Thymus (tissue), 11 donors: ENCODE measurements at regions not wholly inside any gene's neighbourhood (a gene's known extent, or its start where the extent isn't known, plus 50 kb on each side); places are given as distances from the start of the nearest gene placed in this dataset.

Experiments used
- DNase-seq, 9 donors: peaks; one replicate each; pipeline ENCODE4 v3.0.0-alpha.2; 2013; ENCODE audit warnings: low spot score in 9 of 9, low read depth in 6 of 9, missing footprints in 1 of 9
- H3K27ac ChIP-seq, 2 donors: one replicate each; pipeline ENCODE4 v1.5.1; 2013; ENCODE audit warnings: control low read depth in 1 of 2, low read depth in 1 of 2, low read length in 1 of 2, mild to moderate bottlenecking in 1 of 2, moderate library complexity in 1 of 2
- H3K27me3 ChIP-seq, 2 donors: one replicate each; pipeline ENCODE4 v1.5.1; 2013; ENCODE audit warnings: low read length in 1 of 2; ENCODE audit not compliant: control insufficient read depth in 2 of 2, insufficient read depth in 1 of 2
- H3K36me3 ChIP-seq, 2 donors: one replicate each; pipeline ENCODE4 v1.5.1; 2013; ENCODE audit warnings: low read length in 1 of 2, mild to moderate bottlenecking in 1 of 2, moderate library complexity in 1 of 2; ENCODE audit not compliant: control insufficient read depth in 2 of 2, insufficient read depth in 2 of 2
- H3K4me1 ChIP-seq, 2 donors: one replicate each; pipeline ENCODE4 v1.5.1; 2013; ENCODE audit warnings: low read length in 2 of 2; ENCODE audit not compliant: control insufficient read depth in 2 of 2, insufficient read depth in 2 of 2
- H3K4me3 ChIP-seq, 2 donors: one replicate each; pipeline ENCODE4 v1.5.1; 2013; ENCODE audit warnings: low read length in 2 of 2, control low read depth in 1 of 2, mild to moderate bottlenecking in 1 of 2
- H3K9me3 ChIP-seq, 2 donors: one replicate each; pipeline ENCODE4 v1.5.1; 2013; ENCODE audit warnings: low read length in 1 of 2, mild to moderate bottlenecking in 1 of 2; ENCODE audit not compliant: control insufficient read depth in 2 of 2, insufficient read depth in 1 of 2
- WGBS: extraction: QIAGEN DNeasy Blood & Tissue Kit; methylation state at CpG from one replicate; pipeline ENCODE4 v1.1.7; 2013; 5-methylcytosine and 5-hydroxymethylcytosine counted together
- donor health status: healthy.

DNA sequence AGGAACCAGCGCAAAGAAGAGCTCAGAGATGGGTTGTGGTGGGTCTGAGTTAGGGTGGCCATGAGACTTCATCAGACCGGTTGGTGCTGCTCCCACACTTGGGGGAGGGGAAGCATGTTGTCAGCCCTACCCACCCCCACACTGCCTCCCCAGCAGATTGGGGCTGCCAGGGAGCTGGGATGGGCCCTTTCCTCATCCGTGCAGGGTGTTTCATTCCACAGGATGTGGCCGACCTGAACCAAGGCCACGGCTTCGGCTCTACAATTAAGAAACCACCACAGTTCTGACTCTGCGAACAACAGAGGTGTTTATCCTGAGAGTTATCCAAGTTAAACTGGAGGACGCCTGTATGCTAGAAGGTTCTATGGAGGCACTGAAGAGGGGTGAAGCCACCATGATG, 171.2 kb downstream of the ETS2 start:
- no peak overlapping the region for H3K4me3 ChIP-seq
- H3K9me3 ChIP-seq: no peaks in the 10 kb centered on the region
- WGBS: 80% methylated on average over 8 of the region's 8 CpGs
- no peaks in the 10 kb centered on the region for H3K36me3 ChIP-seq
- no peak overlapping the region for H3K27ac ChIP-seq
- peaks cover 24 to 33% of the 10 kb centered on the region in 2 donors for H3K4me1 ChIP-seq
- H3K27me3 ChIP-seq: peaks cover 0 to 3% of the 10 kb centered on the region in 2 donors
- no peak for DNase-seq

DNA sequence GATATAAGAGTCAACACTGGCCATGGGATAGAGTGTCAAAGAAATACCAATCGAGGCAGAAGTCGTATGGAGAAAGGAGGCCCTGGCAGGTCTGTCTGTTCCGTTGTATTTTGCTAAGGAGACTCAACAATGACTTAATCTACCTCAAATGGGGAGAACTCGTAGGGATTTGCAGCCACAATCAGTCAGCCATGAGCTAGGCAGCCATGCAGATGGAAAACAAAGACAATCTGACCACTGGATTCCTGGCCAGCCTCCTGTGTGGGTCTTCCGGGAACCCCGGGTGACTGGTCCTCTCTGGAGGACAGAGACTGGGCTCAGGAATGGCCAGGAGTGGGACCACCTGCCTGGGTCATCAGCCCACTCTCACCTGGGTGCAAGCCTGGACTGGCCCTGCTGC, 167.8 kb downstream of the ETS2 start:
- H3K27ac ChIP-seq: no peak overlapping the region
- H3K27me3 ChIP-seq: no peaks in the 10 kb centered on the region
- peaks cover 0 to 19% of the 10 kb centered on the region in 2 donors for H3K4me1 ChIP-seq
- WGBS: 97% methylated on average over 6 of the region's 6 CpGs
- DNase-seq: no peak
- H3K9me3 ChIP-seq: no peaks in the 10 kb centered on the region
- H3K4me3 ChIP-seq: no peak overlapping the region
- H3K36me3 ChIP-seq: no peaks in the 10 kb centered on the region

DNA sequence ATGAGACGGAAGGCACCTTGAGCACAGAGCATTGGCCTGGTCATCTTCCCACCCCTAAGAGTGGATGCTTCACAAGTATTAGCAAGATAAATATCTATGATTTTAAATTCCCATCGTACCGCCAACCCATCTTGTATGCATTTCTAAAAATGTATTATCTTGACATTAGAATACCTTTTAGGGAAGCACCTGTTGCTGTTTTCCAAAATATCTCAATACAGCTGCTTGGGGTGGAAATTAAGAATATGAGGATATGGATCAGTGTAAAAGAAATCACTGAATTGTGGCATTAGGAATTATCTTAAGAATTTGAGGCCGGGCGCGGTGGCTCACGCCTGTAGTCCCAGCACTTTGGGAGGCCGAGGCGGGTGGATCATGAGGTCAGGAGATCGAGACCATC, 166.3 kb downstream of the ETS2 start:
- Histone ChIP-seq H3K4me1 (peaks cover 0 to 15% of the 10 kb centered on the region in 2 donors), H3K4me3 (no peak overlapping the region), H3K9me3 (no peaks in the 10 kb centered on the region), H3K27ac (no peak overlapping the region), H3K36me3 (no peaks in the 10 kb centered on the region), H3K27me3 (no peaks in the 10 kb centered on the region)
- WGBS: 86% methylated on average over 9 of the region's 10 CpGs
- no peak for DNase-seq

DNA sequence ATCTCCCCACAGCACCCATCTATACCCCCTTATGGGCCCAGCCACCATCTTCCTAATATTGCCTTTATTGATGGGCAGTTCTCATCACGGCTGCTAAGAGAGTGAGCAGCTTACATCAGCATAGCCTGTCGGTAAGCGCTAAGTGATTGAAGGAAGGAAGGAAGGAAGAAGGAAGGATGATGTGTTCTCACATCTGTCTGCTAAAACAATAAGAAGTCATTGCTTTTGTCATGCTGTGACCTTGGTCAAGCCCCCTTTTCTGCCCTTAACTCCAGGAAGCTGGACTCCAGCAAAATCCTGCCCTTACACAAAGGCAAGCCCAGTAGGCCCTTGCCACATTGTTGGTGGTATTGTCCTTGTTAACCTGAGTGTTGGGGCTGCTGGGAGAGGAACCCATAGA, 165.0 kb downstream of the ETS2 start:
- DNase-seq: no peak
- 96% methylated on average over 3 of the region's 3 CpGs for WGBS
- no peaks in the 10 kb centered on the region for H3K27me3 ChIP-seq
- no peaks in the 10 kb centered on the region for H3K36me3 ChIP-seq
- peaks cover 0 to 18% of the 10 kb centered on the region in 2 donors for H3K4me1 ChIP-seq
- no peak overlapping the region for H3K27ac ChIP-seq
- H3K9me3 ChIP-seq: no peaks in the 10 kb centered on the region
- no peak overlapping the region for H3K4me3 ChIP-seq

DNA sequence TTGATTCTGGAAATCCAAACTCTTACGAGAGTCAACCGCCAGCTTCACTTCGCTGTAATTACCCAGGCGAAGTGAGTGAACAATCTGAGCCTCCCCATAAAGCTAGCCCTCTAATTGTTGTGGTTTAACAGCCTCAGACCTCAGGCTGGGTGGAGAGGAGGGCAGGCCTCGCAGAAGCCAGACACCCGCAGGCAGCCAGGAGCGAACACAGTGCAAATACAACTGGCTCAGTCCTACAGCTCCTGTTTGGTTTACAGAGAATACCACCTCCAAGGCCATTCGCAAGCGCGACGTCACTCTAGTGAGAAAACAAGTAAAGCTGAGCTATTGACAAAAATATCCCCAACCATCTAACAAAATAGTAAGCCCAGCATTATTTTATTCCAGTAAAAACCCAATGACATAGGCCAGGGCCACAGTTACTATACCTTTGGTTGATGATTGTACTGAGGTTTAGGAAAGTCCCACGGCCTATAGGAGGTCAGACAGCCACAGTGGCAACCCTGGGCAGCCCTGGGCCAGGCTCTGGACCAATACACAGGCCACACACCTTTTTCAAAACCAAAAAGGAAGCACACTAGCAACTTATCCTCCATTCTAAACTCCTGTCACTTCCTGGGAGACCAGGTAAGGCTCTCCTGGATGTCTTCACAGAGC, 163.3 kb downstream of the ETS2 start:
- no peaks in the 10 kb centered on the region for H3K36me3 ChIP-seq
- no peak for DNase-seq
- 75% methylated on average over 12 of the region's 12 CpGs for WGBS
- H3K27ac ChIP-seq: no peak overlapping the region
- H3K9me3 ChIP-seq: no peaks in the 10 kb centered on the region
- H3K4me1 ChIP-seq: peaks cover 0 to 18% of the 10 kb centered on the region in 2 donors
- H3K27me3 ChIP-seq: no peaks in the 10 kb centered on the region
- H3K4me3 ChIP-seq: no peak overlapping the region

DNA sequence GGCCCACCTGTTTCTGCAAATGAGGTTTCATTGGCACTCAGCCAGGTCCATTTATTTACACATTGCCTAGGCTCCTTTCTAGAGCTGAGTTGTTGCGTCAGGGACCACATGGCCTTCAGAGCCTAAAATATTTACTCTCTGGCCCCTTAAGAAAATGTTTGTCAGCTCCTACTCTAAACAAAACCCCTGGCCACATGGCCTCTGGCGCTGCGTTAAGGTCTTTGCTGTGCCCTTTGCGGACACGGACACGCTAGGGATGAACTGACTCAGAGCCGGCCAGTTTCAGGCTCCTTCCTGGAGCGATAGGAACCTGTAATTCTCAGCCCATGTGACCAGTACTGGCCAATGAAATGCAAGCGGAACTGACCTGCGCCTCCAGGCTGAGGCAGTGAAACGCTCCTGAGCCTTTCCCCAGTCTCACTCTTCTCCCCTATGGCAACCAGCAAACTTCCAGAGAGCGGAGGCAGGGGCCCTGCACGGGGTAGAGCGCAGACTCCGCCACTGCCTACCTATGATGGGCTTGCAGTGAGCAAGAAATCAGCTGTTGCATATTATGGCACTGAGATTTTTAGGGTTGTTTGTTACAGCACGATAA, 160.3 kb downstream of the ETS2 start:
- no peak overlapping the region for H3K4me3 ChIP-seq
- no peak overlapping the region for H3K27ac ChIP-seq
- DNase-seq: no peak
- H3K4me1 ChIP-seq: peaks cover 0 to 15% of the 10 kb centered on the region in 2 donors
- H3K27me3 ChIP-seq: no peaks in the 10 kb centered on the region
- H3K36me3 ChIP-seq: no peaks in the 10 kb centered on the region
- peaks cover 2 to 15% of the 10 kb centered on the region in 2 donors for H3K9me3 ChIP-seq
- 95% methylated on average over 16 of the region's 16 CpGs for WGBS

DNA sequence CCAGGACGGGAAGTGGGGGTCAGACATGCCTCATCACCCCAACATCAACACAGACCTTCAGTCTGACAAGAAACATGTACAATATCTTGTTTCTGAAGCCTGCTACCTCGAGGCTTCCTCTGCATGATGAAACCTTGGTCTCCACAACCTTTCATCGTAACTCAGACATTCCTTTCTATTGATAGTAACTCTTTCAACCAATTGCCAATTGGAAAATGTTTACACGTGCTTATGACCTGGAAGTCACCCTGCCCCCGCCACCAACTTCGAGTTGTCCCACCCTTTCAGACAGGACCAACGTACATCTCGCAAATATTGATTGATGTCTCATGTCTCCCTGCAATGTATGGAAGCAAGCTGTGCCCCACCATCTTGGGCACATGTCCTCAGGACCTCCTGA, 159.5 kb downstream of the ETS2 start:
- H3K4me1 ChIP-seq: peaks cover 0 to 9% of the 10 kb centered on the region in 2 donors
- H3K27me3 ChIP-seq: no peaks in the 10 kb centered on the region
- 94% methylated on average over 8 of the region's 8 CpGs for WGBS
- DNase-seq: no peak
- peaks cover 2 to 15% of the 10 kb centered on the region in 2 donors for H3K9me3 ChIP-seq
- no peak overlapping the region for H3K27ac ChIP-seq
- H3K36me3 ChIP-seq: no peaks in the 10 kb centered on the region
- no peak overlapping the region for H3K4me3 ChIP-seq

DNA sequence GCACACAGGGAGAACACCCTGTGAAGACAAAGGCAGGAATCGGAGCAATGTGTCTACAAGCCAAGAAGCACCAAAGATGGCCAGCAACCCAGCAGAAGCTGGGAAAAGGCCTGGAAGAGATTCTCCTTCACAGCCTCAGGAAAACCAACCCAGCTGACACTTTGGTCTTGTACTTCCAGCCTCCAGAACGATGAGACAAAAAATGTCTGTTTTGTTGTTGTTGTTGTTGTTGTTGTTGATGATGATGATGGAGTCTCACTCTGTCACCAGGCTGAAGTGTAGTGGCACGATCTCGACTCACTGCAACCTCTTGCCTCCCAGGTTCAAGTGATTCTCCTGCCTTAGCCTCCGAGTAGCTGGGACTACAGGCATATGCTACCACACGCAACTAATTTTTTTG, 157.3 kb downstream of the ETS2 start:
- Histone ChIP-seq H3K27me3 (no peaks in the 10 kb centered on the region), H3K9me3 (peaks cover 2 to 15% of the 10 kb centered on the region in 2 donors), H3K36me3 (no peaks in the 10 kb centered on the region), H3K27ac (no peak overlapping the region), H3K4me3 (no peak overlapping the region), H3K4me1 (peaks cover 5 to 21% of the 10 kb centered on the region in 2 donors)
- DNase-seq: no peak
- WGBS: 89% methylated on average over 6 of the region's 6 CpGs

DNA sequence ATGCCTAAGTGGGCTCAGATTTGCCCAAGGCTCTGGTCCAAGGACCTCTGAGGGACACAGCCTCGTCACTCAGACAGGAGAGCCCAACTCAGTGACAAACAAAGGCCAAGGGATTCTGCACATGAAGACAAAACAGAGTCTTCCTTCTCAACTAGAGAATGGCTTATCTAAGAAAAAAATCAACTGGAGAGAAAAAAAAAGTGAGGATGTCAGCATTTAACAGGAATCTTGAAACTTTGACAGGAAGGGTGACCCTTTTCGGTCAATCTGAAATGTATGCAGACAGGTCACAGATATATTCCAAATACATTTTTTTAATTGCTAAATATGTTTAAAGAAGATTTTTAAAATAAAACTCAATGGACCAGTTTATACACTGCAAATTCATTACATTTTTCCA, 154.5 kb downstream of the ETS2 start:
- Histone ChIP-seq H3K36me3 (no peaks in the 10 kb centered on the region), H3K4me3 (no peak overlapping the region), H3K4me1 (peaks cover 8 to 38% of the 10 kb centered on the region in 2 donors), H3K9me3 (peaks cover 2 to 15% of the 10 kb centered on the region in 2 donors), H3K27me3 (no peaks in the 10 kb centered on the region), H3K27ac (no peak overlapping the region)
- no peak for DNase-seq
- WGBS: 98% methylated on average over 2 of the region's 2 CpGs
